Endothelial cell of umbilical vein (primary cell): ENCODE measurements at regions not wholly inside any gene's neighbourhood (a gene's known extent, or its start where the extent isn't known, plus 50 kb on each side); places are given as distances from the start of the nearest gene placed in this dataset.

ENCODE experiments used
- BruUV-seq: library from RNA; stranded (reverse); fragments of 400-500 nt; replicated peaks from 2 replicates; lab custom pipeline; 2021; lab: Mats Ljungman, UMichigan
- CTCF ChIA-PET: fragments of 300-600, 350-600 bp; sonication (Branson Sonifier 250); formaldehyde crosslinking; loops from one replicate; lab custom pipeline; 2021; ENCODE audit warnings: antibody characterized with exemption, inconsistent platforms; lab: Charles Lee
- POLR2A ChIA-PET: fragments of 300-600, 350-600 bp; sonication (Branson Sonifier 250); formaldehyde crosslinking; loops from one replicate; lab custom pipeline; 2021; ENCODE audit warnings: antibody characterized with exemption, inconsistent platforms; lab: Charles Lee
- DNase-seq: peaks from one replicate; pipeline ENCODE4 v3.0.0-alpha.2; 2011; ENCODE audit warnings: low read depth, low spot score
- FAIRE-seq: peaks from 2 replicates; lab custom pipeline; 2011; peaks lifted over from hg19 to GRCh38; lab: Jason Lieb, UNC
- H2AFZ ChIP-seq: 2 replicates; pipeline ENCODE4 v1.6.0; 2012; ENCODE audit warnings: low read depth, low read length, control low read depth, inconsistent platforms
- H3K27ac ChIP-seq: 2 replicates; pipeline ENCODE4 v1.5.1; 2011; ENCODE audit warnings: low read depth, mild to moderate bottlenecking, control low read depth, low read length, moderate library complexity; ENCODE audit not compliant: insufficient read depth
- H3K27me3 ChIP-seq, 2 experiments: 2 replicates each; pipeline versions ENCODE4 v1.6.0 to v1.6.1; 2011; ENCODE audit warnings: low read length in 2 of 2, mixed read lengths in 1 of 2; ENCODE audit not compliant: control insufficient read depth in 2 of 2, insufficient read depth in 2 of 2
- H3K36me3 ChIP-seq, 2 experiments: 2 replicates in 1 of 2; 3 replicates in 1 of 2; pipeline ENCODE4 v1.5.1; 2011; ENCODE audit warnings: low read length in 2 of 2, mild to moderate bottlenecking in 1 of 2, moderate library complexity in 1 of 2; ENCODE audit not compliant: control insufficient read depth in 2 of 2, insufficient read depth in 2 of 2; ENCODE audit errors: extremely low read depth in 1 of 2
- H3K4me1 ChIP-seq: 3 replicates; pipeline ENCODE4 v1.5.1; 2011; ENCODE audit warnings: mild to moderate bottlenecking, low read length; ENCODE audit not compliant: control insufficient read depth, insufficient read depth; ENCODE audit errors: extremely low read depth
- H3K4me2 ChIP-seq: 2 replicates; pipeline ENCODE4 v1.6.1; 2011; ENCODE audit warnings: low read length, control low read depth, mixed read lengths; ENCODE audit not compliant: insufficient read depth
- H3K4me3 ChIP-seq, 3 experiments: fragments of 200-600 bp in 1 of 3; sonication (generic), shearing (Covaris generic) in 1 of 3; replicated peaks in 1 of 3; 2 replicates each; pipeline ENCODE4 v1.5.1; 2011 to 2016; ENCODE audit warnings: control low read depth in 3 of 3, low read length in 3 of 3, mild to moderate bottlenecking in 2 of 3, inconsistent platforms in 1 of 3, low read depth in 1 of 3, moderate library complexity in 1 of 3; ENCODE audit not compliant: insufficient read depth in 1 of 3
- H3K79me2 ChIP-seq: 2 replicates; pipeline ENCODE4 v1.6.0; 2012; ENCODE audit warnings: low read length, inconsistent platforms; ENCODE audit not compliant: control insufficient read depth, insufficient read depth
- H3K9ac ChIP-seq: replicated peaks from 2 replicates; pipeline ENCODE3; 2011; ENCODE audit warnings: low read length, control low read depth; ENCODE audit not compliant: insufficient read depth; ENCODE audit errors: extremely low read depth
- H3K9me1 ChIP-seq: replicated peaks from 3 replicates; pipeline ENCODE4 v1.6.0; 2011; ENCODE audit warnings: mild to moderate bottlenecking, low read length; ENCODE audit not compliant: control insufficient read depth, insufficient read depth; ENCODE audit errors: extremely low read depth
- H3K9me3 ChIP-seq: replicated peaks from 2 replicates; pipeline ENCODE4 v1.5.1; 2012; ENCODE audit warnings: low read length, inconsistent platforms; ENCODE audit not compliant: control insufficient read depth, insufficient read depth
- H4K20me1 ChIP-seq: replicated peaks from 2 replicates; pipeline ENCODE3; 2011; ENCODE audit warnings: mild to moderate bottlenecking, low read length; ENCODE audit not compliant: control insufficient read depth, insufficient read depth; ENCODE audit errors: extremely low read depth
- EZH2 ChIP-seq: IDR thresholded peaks from 2 replicates; pipeline ENCODE4 v1.6.1; 2012; ENCODE audit warnings: borderline replicate concordance, low read depth, mild to moderate bottlenecking, moderate library complexity, low read length, inconsistent platforms; ENCODE audit not compliant: severe bottlenecking
- FOS ChIP-seq: IDR thresholded peaks from 2 replicates; pipeline ENCODE4 v1.6.1; 2011; ENCODE audit warnings: mild to moderate bottlenecking, low read length, moderate library complexity, borderline replicate concordance; ENCODE audit not compliant: insufficient read depth
- GATA2 ChIP-seq: IDR thresholded peaks from 2 replicates; pipeline ENCODE4 v1.7.0; 2011; ENCODE audit warnings: low read depth, mild to moderate bottlenecking, moderate library complexity, mixed read lengths, low read length; ENCODE audit not compliant: insufficient read length, insufficient read depth
- MYC ChIP-seq: IDR thresholded peaks from one replicate; pipeline ENCODE4 v1.6.1; 2011; ENCODE audit warnings: mild to moderate bottlenecking, low read depth, low read length
- POLR2A ChIP-seq: IDR thresholded peaks from 2 replicates; pipeline ENCODE4 v1.6.1; 2012; ENCODE audit warnings: low read depth, mild to moderate bottlenecking, control low read depth, low read length
- dilution Hi-C: fragments of 300-500 bp; cut with MboI; formaldehyde crosslinking; loops from one replicate; pipeline ENCODE4 v1.15.0; 2019; ENCODE audit warnings: low sequenced_read_pairs; ENCODE audit not compliant: extremely low pct_ligation_motif_present
- intact Hi-C: fragments of 100-400 bp; cut with micrococcal nuclease; formaldehyde crosslinking; loops from one replicate; pipeline ENCODE4 v1.10.0; 2022
- TF ChIP-seq, protein P1 (sequence below): IDR thresholded peaks from 2 replicates; pipeline ENCODE4 v1.6.1; 2011; ENCODE audit not compliant: insufficient read depth, insufficient read length
- TF ChIP-seq, protein P2 (sequence below), 2 donors: IDR thresholded peaks; 1 replicate in 1 of 2; 2 replicates in 1 of 2; pipeline ENCODE4 v1.5.1; 2011; ENCODE audit warnings: low read length in 2 of 2, mild to moderate bottlenecking in 2 of 2, moderate library complexity in 2 of 2, control low read depth in 1 of 2, inconsistent platforms in 1 of 2, low read depth in 1 of 2; ENCODE audit not compliant: insufficient read depth in 1 of 2; ENCODE audit errors: extremely low read depth in 1 of 2

DNA sequence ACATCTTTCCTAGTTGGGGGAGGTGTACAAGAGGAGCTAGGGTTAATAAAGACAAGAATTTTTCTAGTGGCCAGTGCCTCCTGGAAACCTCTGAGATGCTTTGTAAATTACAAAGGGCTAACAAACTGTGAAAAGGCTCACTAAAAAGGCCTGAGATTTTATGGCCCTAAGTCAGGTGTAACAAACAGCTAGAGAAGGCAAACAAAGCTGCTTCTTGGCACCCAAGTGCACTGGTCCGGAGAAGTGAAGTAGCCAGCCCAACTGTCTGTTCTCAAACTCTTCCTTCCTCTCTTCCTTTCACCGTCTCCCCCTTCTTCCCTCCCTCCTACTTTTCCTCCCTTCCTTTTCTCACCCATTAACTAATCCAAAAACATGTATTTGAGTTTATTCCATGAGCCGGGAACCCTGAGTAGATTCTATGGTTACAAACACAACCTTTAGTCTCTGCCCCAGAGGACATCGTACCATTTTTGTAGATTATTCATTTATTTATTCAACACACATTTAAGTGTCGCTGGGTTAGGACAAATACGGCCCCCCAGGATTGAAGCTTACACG lies 143.4 kb upstream of the PCGF5 start:
- peak overlapping the region; percentile 82 for H3K4me2 ChIP-seq
- dilution Hi-C loops (no loop called here), intact Hi-C loops (no loop called here)
- H3K4me1 ChIP-seq = peaks cover 8% of the 10 kb centered on the region
- peaks cover 2 to 4% of the 10 kb centered on the region in 2 experiments for H3K27me3 ChIP-seq
- H4K20me1 ChIP-seq = no peaks in the 10 kb centered on the region
- H3K27ac ChIP-seq = no peak overlapping the region
- no peaks in the 10 kb centered on the region for H3K79me2 ChIP-seq
- no peaks in the 10 kb centered on the region for H3K9me3 ChIP-seq
- no peak for TF ChIP-seq GATA2
- no peak for TF ChIP-seq FOS
- TF ChIP-seq, protein P1, sequence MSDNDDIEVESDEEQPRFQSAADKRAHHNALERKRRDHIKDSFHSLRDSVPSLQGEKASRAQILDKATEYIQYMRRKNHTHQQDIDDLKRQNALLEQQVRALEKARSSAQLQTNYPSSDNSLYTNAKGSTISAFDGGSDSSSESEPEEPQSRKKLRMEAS = no peak
- TF ChIP-seq, protein P2, sequence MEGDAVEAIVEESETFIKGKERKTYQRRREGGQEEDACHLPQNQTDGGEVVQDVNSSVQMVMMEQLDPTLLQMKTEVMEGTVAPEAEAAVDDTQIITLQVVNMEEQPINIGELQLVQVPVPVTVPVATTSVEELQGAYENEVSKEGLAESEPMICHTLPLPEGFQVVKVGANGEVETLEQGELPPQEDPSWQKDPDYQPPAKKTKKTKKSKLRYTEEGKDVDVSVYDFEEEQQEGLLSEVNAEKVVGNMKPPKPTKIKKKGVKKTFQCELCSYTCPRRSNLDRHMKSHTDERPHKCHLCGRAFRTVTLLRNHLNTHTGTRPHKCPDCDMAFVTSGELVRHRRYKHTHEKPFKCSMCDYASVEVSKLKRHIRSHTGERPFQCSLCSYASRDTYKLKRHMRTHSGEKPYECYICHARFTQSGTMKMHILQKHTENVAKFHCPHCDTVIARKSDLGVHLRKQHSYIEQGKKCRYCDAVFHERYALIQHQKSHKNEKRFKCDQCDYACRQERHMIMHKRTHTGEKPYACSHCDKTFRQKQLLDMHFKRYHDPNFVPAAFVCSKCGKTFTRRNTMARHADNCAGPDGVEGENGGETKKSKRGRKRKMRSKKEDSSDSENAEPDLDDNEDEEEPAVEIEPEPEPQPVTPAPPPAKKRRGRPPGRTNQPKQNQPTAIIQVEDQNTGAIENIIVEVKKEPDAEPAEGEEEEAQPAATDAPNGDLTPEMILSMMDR (IDR thresholded peaks at IDR 0.05; ENCODE audit: extremely low read depth in 1 of 2, insufficient read depth in 1 of 2, low read depth in 1 of 2, low read length in 2 of 2) = no peak
- no peak for TF ChIP-seq POLR2A
- TF ChIP-seq EZH2 = no peak
- no peak for TF ChIP-seq MYC
- peak; percentile 10 for DNase-seq
- H3K9me1 ChIP-seq = no peaks in the 10 kb centered on the region
- no peak overlapping the region for H2AFZ ChIP-seq
- H3K9ac ChIP-seq = no peak overlapping the region
- FAIRE-seq = no peak
- BruUV-seq = no TSS peak
- H3K4me3 ChIP-seq = no peak overlapping the region
- no peaks in the 10 kb centered on the region for H3K36me3 ChIP-seq
- ChIA-PET POLR2A (no interaction called here), CTCF (interaction anchor here (1.5 to 2.2 kb wide), 3 partner anchors 11 to 836 kb away, joined by 3 to 12 read pairs (median 5); no protein-coding TSS in a partner anchor)
